Activated naive CD4-positive, alpha-beta T cell treated with anti-CD3 and anti-CD28 coated beads, Interleukin-2, amount 10 ng/mL, durations not matched to agents 7 days and 5 days (primary cell): ENCODE measurements at regions not wholly inside any gene's neighbourhood (a gene's known extent, or its start where the extent isn't known, plus 50 kb on each side); places are given as distances from the start of the nearest gene placed in this dataset.
"Not testable (repeated sequence)": the region's sequence is repeated elsewhere in the genome, so short reads cannot be mapped to it uniquely, and the experiment has no call there.

Experiments used
- CTCF ChIA-PET: fragments of 350-600 bp; sonication (Branson Sonifier 250); formaldehyde crosslinking; loops from one replicate; lab custom pipeline; 2021; ENCODE audit warnings: antibody characterized with exemption; lab: Charles Lee
- DNase-seq: peaks from one replicate; pipeline ENCODE4 v3.0.0-alpha.2; 2020
- H3K27ac Mint-ChIP-seq: one replicate; pipeline ENCODE4 v1.8.0; 2021; ENCODE audit warnings: mild to moderate bottlenecking, moderate library complexity, mixed read lengths
- H3K27me3 Mint-ChIP-seq: one replicate; pipeline ENCODE4 v1.8.0; 2021; ENCODE audit warnings: mild to moderate bottlenecking, mixed read lengths
- H3K36me3 Mint-ChIP-seq: one replicate; pipeline ENCODE4 v1.8.0; 2021; ENCODE audit warnings: mixed read lengths
- H3K4me1 Mint-ChIP-seq: one replicate; pipeline ENCODE4 v1.8.0; 2021; ENCODE audit warnings: mixed read lengths
- H3K4me3 Mint-ChIP-seq: one replicate; pipeline ENCODE4 v1.8.0; 2021; ENCODE audit warnings: mild to moderate bottlenecking, moderate library complexity, mixed read lengths
- H3K9me3 Mint-ChIP-seq: one replicate; pipeline ENCODE4 v1.8.0; 2021; ENCODE audit warnings: mixed read lengths

GRCh38 chr3:187878772-187879518 is 133.7 kb upstream of the BCL6 start:
- DNase-seq = no peak
- H3K27me3 Mint-ChIP-seq = no peaks in the 10 kb centered on the region
- CTCF ChIA-PET = no interaction called here
- H3K36me3 Mint-ChIP-seq = peaks cover 4% of the 10 kb centered on the region
- H3K27ac Mint-ChIP-seq = no peak overlapping the region
- H3K4me1 Mint-ChIP-seq = no peaks in the 10 kb centered on the region
- H3K4me3 Mint-ChIP-seq = no peak overlapping the region
- no peaks in the 10 kb centered on the region for H3K9me3 Mint-ChIP-seq

- Mint-ChIP-seq H3K4me3 (no peak overlapping the region), H3K27ac (no peak overlapping the region), H3K9me3 (no peaks in the 10 kb centered on the region), H3K36me3 (peaks cover 4% of the 10 kb centered on the region), H3K27me3 (no peaks in the 10 kb centered on the region), H3K4me1 (no peaks in the 10 kb centered on the region)
- DNase-seq = no peak
- CTCF ChIA-PET = no interaction called here
Measured at GRCh38 chr3:187880441-187880840, 135.2 kb upstream of the BCL6 start.

GRCh38 chr3:187880851-187881250 is 135.6 kb upstream of the BCL6 start:
- Mint-ChIP-seq H3K36me3 (peaks cover 4% of the 10 kb centered on the region), H3K27ac (no peak overlapping the region), H3K9me3 (no peaks in the 10 kb centered on the region), H3K27me3 (no peaks in the 10 kb centered on the region), H3K4me3 (no peak overlapping the region), H3K4me1 (no peaks in the 10 kb centered on the region)
- CTCF ChIA-PET = no interaction called here
- DNase-seq = no peak

DNA sequence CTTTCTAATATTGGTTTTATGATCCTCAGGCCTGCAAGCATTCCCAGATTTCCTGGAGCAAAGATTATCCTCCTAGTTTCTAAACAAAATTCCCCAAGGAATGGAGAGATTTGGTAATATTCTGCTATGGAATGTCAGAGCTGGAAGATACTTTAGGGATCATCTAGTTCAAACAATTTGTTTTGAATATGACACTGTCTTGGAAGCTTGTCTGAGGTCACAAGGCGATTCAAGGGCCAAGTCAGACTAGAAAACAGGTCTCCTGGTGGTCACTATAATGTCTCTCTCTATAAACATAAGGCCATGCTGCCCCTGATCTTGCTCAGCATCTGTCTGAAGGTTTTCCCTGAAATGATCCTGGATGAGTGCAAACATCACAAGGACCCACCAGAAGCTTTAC is 143.4 kb upstream of the BCL6 start:
- Mint-ChIP-seq H3K9me3 (no peaks in the 10 kb centered on the region), H3K27ac (no peak overlapping the region), H3K27me3 (no peaks in the 10 kb centered on the region), H3K4me3 (no peak overlapping the region), H3K4me1 (peaks cover 12% of the 10 kb centered on the region), H3K36me3 (peaks cover 7% of the 10 kb centered on the region)
- DNase-seq = no peak
- CTCF ChIA-PET = interaction anchor here (1.2 to 1.8 kb wide), 2 partner anchors 20 to 148 kb away, joined by 4 to 5 read pairs; no protein-coding TSS in a partner anchor

- H3K9me3 Mint-ChIP-seq = no peaks in the 10 kb centered on the region
- peaks cover 12% of the 10 kb centered on the region for H3K4me1 Mint-ChIP-seq
- H3K4me3 Mint-ChIP-seq = no peak overlapping the region
- no peak for DNase-seq
- CTCF ChIA-PET = interaction anchor here (1.2 to 1.8 kb wide), 2 partner anchors 20 to 148 kb away, joined by 4 to 5 read pairs; no protein-coding TSS in a partner anchor
- H3K36me3 Mint-ChIP-seq = peaks cover 7% of the 10 kb centered on the region
- H3K27ac Mint-ChIP-seq = no peak overlapping the region
- no peaks in the 10 kb centered on the region for H3K27me3 Mint-ChIP-seq
Measured at GRCh38 chr3:187889106-187889505, 143.8 kb upstream of the BCL6 start.

DNA sequence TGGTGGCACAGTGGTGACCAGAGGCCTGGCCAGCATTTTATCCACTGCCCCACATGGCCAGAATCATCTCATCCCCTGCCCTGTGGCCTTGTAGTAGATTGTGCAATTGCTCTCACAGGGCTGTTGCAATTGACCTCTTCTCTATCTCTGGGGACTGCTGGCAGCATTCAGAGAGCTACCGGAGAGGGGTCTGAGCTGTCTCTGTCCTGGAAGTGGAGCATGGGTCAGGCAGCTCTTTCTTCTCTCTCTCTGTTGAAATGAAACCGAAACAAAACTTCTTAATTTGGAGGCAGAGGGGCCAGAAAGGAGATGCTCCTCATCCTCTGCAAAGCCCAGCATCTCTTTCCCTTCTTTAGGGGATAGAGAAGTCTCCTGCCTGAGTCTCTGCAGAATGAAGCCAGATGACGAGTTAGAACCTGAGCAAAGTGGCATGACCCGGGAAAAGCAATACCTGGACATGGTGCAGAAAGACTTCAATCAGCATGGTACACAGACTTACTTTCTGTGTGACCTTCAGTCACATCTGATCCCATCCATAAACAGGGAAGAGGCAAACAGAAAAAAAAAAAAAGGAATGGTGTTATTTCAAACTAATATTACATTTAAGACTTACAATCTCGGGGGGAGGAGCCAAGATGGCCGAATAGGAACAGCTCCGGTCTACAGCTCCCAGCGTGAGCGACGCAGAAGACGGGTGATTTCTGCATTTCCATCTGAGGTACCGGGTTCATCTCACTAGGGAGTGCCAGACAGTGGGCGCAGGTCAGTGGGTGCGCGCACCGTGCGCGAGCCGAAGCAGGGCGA is 144.5 kb upstream of the BCL6 start:
- DNase-seq = no peak
- no peaks in the 10 kb centered on the region for H3K27me3 Mint-ChIP-seq
- H3K4me3 Mint-ChIP-seq = no peak overlapping the region
- H3K9me3 Mint-ChIP-seq = no peaks in the 10 kb centered on the region
- peaks cover 12% of the 10 kb centered on the region for H3K4me1 Mint-ChIP-seq
- CTCF ChIA-PET = interaction anchor here (1.8 kb wide), 1 partner anchor 149 kb away, joined by 4 read pairs; no protein-coding TSS in a partner anchor
- peak overlapping the region; percentile 12 for H3K27ac Mint-ChIP-seq
- peaks cover 7% of the 10 kb centered on the region for H3K36me3 Mint-ChIP-seq

- H3K27me3 Mint-ChIP-seq, H3K36me3 Mint-ChIP-seq, H3K4me3 Mint-ChIP-seq, H3K27ac Mint-ChIP-seq, H3K9me3 Mint-ChIP-seq, CTCF ChIA-PET, DNase-seq: not testable (repeated sequence)
- peaks cover 12% of the 10 kb centered on the region for H3K4me1 Mint-ChIP-seq
Measured at GRCh38 chr3:187890405-187890752, 145.1 kb upstream of the BCL6 start.

DNA sequence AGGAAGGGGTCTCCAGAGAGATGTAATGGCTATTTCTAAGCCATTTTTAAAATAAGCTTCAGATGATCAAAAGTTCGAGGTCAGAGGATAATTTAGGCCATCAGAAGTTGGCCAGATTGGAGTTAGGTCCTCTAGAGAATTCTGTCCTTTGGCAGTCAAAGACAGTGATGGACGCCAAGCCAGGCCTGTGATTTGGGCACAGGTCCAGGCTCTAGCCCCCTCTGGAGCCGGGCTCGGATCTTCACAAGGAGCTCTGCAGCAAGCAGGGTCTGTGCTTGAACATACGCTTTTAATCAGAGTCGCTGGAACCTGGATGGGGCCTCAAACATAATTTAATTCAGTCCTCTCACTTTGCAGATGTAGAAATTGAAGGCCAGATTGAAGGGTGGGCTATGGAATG is 151.4 kb upstream of the BCL6 start:
- CTCF ChIA-PET = no interaction called here
- no peak for DNase-seq
- Mint-ChIP-seq H3K4me3 (no peak overlapping the region), H3K4me1 (no peaks in the 10 kb centered on the region), H3K9me3 (peaks cover 1% of the 10 kb centered on the region), H3K27ac (no peak overlapping the region), H3K36me3 (peaks cover 1% of the 10 kb centered on the region), H3K27me3 (peaks cover 12% of the 10 kb centered on the region)

DNA sequence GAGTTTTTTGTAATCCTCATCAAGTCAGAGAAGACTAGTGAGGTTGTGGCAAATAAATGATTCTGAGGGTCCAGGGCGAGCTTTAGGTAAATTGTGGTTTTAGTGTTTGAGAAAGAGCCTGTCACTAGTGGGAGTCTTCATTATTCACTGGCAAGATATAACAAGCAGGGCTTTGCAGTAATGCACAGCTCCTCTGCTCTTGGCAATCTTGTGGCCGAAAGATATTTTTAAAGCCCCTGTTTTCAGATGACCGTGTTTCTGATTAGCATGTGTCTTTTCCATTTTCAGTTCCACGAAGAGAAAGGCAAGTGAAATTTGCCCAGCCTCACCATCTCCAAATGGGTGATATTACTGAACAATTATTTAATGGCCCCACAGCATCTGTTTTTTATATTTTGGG is 154.0 kb upstream of the BCL6 start:
- CTCF ChIA-PET = no interaction called here
- H3K4me3 Mint-ChIP-seq = no peak overlapping the region

DNA sequence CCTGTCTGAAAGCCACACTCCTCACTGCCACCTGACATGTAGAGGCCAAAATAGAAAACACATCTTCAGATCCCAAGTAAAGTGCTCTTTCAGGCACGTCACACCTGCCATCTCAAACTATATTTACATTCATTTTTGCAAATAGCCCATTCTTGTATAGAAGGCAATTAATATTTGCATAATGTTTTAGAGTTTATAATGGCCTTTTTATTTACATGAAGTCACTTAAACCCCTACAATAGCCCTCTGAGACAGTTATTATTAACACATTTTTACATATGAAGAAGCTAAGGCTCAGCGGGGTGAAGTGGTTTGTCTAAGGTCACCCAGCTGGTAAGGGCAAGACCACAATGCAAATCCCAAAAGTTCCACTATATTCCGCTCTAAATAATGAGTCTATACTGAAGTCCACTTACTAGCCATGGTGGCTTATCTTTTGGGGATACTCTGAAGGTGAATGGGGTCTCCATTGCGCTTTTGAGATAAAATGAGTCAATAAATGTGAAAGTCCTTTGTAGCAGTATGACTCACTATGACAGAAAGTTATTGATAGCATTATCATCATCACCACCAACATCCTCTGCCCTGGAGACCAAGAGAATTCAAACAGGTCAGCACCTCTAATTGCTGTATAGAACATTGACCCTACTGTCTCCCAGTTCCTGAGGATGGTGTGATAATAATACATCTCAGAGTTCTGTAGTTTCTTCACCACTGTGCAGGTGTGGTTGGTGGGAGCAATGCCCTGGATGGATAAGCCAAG is 155.9 kb upstream of the BCL6 start:
- peaks cover 1% of the 10 kb centered on the region for H3K36me3 Mint-ChIP-seq
- CTCF ChIA-PET = interaction anchor here (0.8 kb wide), 1 partner anchor 73 kb away, joined by 3 read pairs; no protein-coding TSS in a partner anchor
- no peak overlapping the region for H3K4me3 Mint-ChIP-seq
- no peaks in the 10 kb centered on the region for H3K9me3 Mint-ChIP-seq
- no peak for DNase-seq
- H3K4me1 Mint-ChIP-seq = no peaks in the 10 kb centered on the region
- peaks cover 12% of the 10 kb centered on the region for H3K27me3 Mint-ChIP-seq
- H3K27ac Mint-ChIP-seq = no peak overlapping the region

More for the DNA sequence above, 154.0 kb upstream of the BCL6 start:
- H3K27me3 Mint-ChIP-seq = peaks cover 12% of the 10 kb centered on the region
- peaks cover 1% of the 10 kb centered on the region for H3K9me3 Mint-ChIP-seq
- no peak overlapping the region for H3K27ac Mint-ChIP-seq
- H3K36me3 Mint-ChIP-seq = peaks cover 1% of the 10 kb centered on the region
- no peaks in the 10 kb centered on the region for H3K4me1 Mint-ChIP-seq
- no peak for DNase-seq

DNA sequence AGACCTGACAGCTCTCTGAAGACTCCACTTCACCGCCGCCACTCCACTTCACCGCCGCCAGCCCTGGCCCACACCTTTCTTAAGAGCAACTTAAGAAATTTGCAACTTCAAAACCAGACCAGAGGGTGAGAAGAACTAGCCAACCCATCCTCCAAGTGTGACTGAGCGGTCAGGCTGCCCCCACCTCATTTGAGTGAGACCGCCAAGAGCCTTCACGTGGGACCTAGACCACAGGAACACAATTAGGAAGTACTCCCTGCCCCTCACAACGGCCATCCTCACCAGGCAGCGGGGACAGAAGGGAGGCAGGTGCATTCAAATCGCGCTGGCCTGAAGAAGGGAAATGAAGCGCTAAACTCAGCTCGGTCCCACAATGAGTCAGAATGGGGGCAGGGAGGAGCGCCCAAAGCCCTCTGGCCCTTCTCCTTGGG is 156.8 kb upstream of the BCL6 start:
- no peak overlapping the region for H3K4me3 Mint-ChIP-seq
- H3K4me1 Mint-ChIP-seq = no peaks in the 10 kb centered on the region
- no peaks in the 10 kb centered on the region for H3K9me3 Mint-ChIP-seq

DNA sequence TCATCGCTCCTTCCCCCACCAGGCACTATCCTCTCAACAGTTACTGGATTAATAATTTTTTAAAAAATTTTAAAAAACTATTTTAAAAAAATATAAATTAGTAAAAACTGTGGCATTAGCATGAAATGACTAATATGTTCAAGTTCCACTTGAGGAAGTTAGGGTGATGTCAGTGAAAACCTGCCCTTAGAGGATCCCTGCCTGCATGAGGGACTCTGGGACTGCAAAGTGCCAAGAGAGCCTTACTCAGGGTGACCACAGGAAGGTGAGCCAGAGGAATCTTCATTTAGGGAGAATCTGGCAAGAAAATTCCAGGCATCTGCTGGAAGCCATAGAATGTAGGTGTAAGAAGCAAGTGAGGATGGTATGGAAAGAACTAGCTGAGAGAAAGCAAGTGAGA is 157.7 kb upstream of the BCL6 start:
- H3K27ac Mint-ChIP-seq = no peak overlapping the region
- CTCF ChIA-PET = interaction anchor here (0.6 kb wide), 1 partner anchor 86 kb away, joined by 3 read pairs; no protein-coding TSS in a partner anchor
- H3K4me3 Mint-ChIP-seq = no peak overlapping the region
- peaks cover 1% of the 10 kb centered on the region for H3K36me3 Mint-ChIP-seq
- no peaks in the 10 kb centered on the region for H3K4me1 Mint-ChIP-seq
- DNase-seq = no peak
- H3K27me3 Mint-ChIP-seq = peaks cover 12% of the 10 kb centered on the region
- no peaks in the 10 kb centered on the region for H3K9me3 Mint-ChIP-seq

More for the DNA sequence above, 156.8 kb upstream of the BCL6 start:
- Mint-ChIP-seq H3K27me3 (peaks cover 12% of the 10 kb centered on the region), H3K27ac (no peak overlapping the region), H3K36me3 (peaks cover 1% of the 10 kb centered on the region)
- no peak for DNase-seq
- CTCF ChIA-PET = interaction anchor here (0.8 kb wide), 1 partner anchor 72 kb away, joined by 3 read pairs; no protein-coding TSS in a partner anchor

DNA sequence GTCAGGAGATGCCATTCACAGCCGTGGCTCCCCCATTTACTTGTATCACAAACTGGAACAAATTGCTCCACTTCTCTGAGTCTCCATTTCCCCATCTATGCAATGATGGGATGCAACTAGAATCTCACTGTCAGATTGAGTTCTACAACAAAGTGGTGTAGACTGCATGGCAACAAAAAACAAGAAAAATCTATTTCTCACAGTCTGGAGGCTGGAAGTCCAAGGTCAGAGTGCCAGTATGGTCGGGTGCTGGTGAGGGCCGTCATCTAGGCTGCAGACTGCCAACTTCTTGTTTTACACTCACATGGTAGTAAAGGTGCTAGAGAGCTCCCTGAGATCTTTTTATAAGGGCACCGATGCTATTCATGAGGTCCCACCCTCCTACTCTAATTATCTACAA is 158.4 kb upstream of the BCL6 start:
- H3K4me3 Mint-ChIP-seq = no peak overlapping the region
- H3K36me3 Mint-ChIP-seq = no peaks in the 10 kb centered on the region
- no peak overlapping the region for H3K27ac Mint-ChIP-seq
- CTCF ChIA-PET = no interaction called here
- DNase-seq = no peak
- H3K9me3 Mint-ChIP-seq = no peaks in the 10 kb centered on the region
- peaks cover 6% of the 10 kb centered on the region for H3K27me3 Mint-ChIP-seq
- H3K4me1 Mint-ChIP-seq = no peaks in the 10 kb centered on the region

GRCh38 chr3:187906416-187906815 is 161.1 kb upstream of the BCL6 start:
- CTCF ChIA-PET = interaction anchor here (1.0 kb wide), 1 partner anchor 11 kb away, joined by 3 read pairs; no protein-coding TSS in a partner anchor

More at GRCh38 chr3:187906416-187906815, 161.1 kb upstream of the BCL6 start:
- H3K4me3 Mint-ChIP-seq = no peak overlapping the region
- H3K27ac Mint-ChIP-seq = no peak overlapping the region
- DNase-seq = no peak
- peaks cover 3% of the 10 kb centered on the region for H3K36me3 Mint-ChIP-seq
- H3K27me3 Mint-ChIP-seq = no peaks in the 10 kb centered on the region
- no peaks in the 10 kb centered on the region for H3K9me3 Mint-ChIP-seq
- H3K4me1 Mint-ChIP-seq = peaks cover 8% of the 10 kb centered on the region
